ENCODE measurements at regions not wholly inside any gene's neighbourhood (a gene's known extent, or its start where the extent isn't known, plus 50 kb on each side); places are given as distances from the start of the nearest gene placed in this dataset.

DNA sequence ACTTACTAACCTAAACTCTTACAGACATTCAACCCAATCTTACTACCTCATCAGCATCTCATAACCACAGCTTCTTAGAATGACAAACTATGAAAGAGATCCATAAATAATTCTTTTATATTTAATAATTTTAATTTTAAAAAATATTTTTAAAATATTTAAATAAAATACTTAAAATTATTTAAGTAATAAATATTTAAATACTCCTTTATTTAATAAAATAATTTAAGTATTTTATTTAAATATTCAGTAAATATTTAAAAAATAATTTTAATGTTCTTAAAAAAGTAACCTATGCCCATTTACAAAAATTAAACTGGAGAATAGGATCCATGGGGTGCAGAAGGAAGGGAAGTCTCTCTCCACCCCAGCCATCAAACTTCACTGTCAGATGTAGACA lies 627.3 kb upstream of the MGMT start:
- no peak for DNase-seq (ENCODE audit: low spot score)

DNA sequence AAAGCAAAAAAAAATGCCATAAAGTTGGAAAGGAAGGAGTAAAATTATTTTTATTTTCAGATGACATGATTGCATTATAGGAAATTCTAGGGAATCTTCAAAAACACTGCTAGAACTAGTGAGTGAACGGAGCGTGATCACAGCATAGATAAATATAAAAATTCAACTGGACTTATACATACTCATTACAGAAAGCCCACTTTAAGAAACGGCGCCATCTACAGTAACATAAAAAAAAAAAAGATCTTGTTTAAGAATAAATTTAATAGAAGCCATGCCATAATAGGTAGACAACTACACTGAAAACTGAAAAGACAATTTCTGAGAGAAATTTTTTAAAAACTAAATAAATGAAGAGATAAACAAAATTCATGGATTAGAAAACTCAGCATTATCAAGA lies 623.1 kb upstream of the MGMT start:
- ATAC-seq (ENCODE audit: low read depth) (no peak), DNase-seq (ENCODE audit: low spot score) (no peak)
- H3K36me3 ChIP-seq (ENCODE audit: low read depth) = no peaks in the 10 kb centered on the region

More for the DNA sequence above, 627.3 kb upstream of the MGMT start:
- H3K27me3 ChIP-seq (ENCODE audit: insufficient read depth, poor library complexity, severe bottlenecking) = no peaks in the 10 kb centered on the region
- H3K27ac ChIP-seq (ENCODE audit: poor library complexity, severe bottlenecking) = no peak overlapping the region
- H3K4me1 ChIP-seq (ENCODE audit: insufficient read depth, poor library complexity, severe bottlenecking) = no peaks in the 10 kb centered on the region
- TF ChIP-seq, protein P1, sequence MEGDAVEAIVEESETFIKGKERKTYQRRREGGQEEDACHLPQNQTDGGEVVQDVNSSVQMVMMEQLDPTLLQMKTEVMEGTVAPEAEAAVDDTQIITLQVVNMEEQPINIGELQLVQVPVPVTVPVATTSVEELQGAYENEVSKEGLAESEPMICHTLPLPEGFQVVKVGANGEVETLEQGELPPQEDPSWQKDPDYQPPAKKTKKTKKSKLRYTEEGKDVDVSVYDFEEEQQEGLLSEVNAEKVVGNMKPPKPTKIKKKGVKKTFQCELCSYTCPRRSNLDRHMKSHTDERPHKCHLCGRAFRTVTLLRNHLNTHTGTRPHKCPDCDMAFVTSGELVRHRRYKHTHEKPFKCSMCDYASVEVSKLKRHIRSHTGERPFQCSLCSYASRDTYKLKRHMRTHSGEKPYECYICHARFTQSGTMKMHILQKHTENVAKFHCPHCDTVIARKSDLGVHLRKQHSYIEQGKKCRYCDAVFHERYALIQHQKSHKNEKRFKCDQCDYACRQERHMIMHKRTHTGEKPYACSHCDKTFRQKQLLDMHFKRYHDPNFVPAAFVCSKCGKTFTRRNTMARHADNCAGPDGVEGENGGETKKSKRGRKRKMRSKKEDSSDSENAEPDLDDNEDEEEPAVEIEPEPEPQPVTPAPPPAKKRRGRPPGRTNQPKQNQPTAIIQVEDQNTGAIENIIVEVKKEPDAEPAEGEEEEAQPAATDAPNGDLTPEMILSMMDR (IDR thresholded peaks at IDR 0.05; ENCODE audit: poor library complexity, severe bottlenecking) = no peak
- H3K9me3 ChIP-seq (ENCODE audit: severe bottlenecking) = no peaks in the 10 kb centered on the region
- no peaks in the 10 kb centered on the region for H3K36me3 ChIP-seq (ENCODE audit: low read depth)
- ATAC-seq (ENCODE audit: low read depth) = no peak
- H3K4me3 ChIP-seq (ENCODE audit: severe bottlenecking) = no peak overlapping the region

DNA sequence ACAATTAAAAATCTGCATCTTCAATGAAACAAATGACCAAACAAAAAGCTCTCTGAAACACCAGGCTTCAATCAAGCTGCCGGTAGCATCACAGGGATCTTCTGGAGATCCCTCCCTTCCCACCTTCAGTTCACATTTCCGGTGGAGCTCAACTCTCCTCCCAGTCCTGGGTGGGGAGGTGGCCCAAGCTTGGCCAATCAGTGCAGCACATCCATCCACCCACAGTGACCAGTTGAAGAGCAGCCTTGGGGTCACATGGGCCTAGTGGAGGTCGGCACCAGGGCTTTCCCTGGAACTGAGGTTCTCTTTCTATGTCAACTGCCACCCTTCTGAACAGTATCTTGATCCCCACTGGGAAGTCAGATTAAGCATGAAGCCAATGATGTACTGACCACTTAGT lies 620.1 kb upstream of the MGMT start:
- ATAC-seq (ENCODE audit: low read depth) (no peak), DNase-seq (ENCODE audit: low spot score) (no peak)
- Histone ChIP-seq H3K4me3 (ENCODE audit: severe bottlenecking) (no peak overlapping the region), H3K9me3 (ENCODE audit: severe bottlenecking) (no peaks in the 10 kb centered on the region), H3K36me3 (ENCODE audit: low read depth) (no peaks in the 10 kb centered on the region), H3K27ac (ENCODE audit: poor library complexity, severe bottlenecking) (no peak overlapping the region), H3K27me3 (ENCODE audit: insufficient read depth, poor library complexity, severe bottlenecking) (no peaks in the 10 kb centered on the region), H3K4me1 (ENCODE audit: insufficient read depth, poor library complexity, severe bottlenecking) (no peaks in the 10 kb centered on the region)
- TF ChIP-seq, protein P1 (IDR thresholded peaks at IDR 0.05; ENCODE audit: poor library complexity, severe bottlenecking) = no peak

More for the DNA sequence above, 623.1 kb upstream of the MGMT start:
- H3K27ac ChIP-seq (ENCODE audit: poor library complexity, severe bottlenecking) = no peak overlapping the region
- no peaks in the 10 kb centered on the region for H3K4me1 ChIP-seq (ENCODE audit: insufficient read depth, poor library complexity, severe bottlenecking)
- no peaks in the 10 kb centered on the region for H3K27me3 ChIP-seq (ENCODE audit: insufficient read depth, poor library complexity, severe bottlenecking)
- TF ChIP-seq, protein P1 (IDR thresholded peaks at IDR 0.05; ENCODE audit: poor library complexity, severe bottlenecking) = peak; percentile 19
- no peaks in the 10 kb centered on the region for H3K9me3 ChIP-seq (ENCODE audit: severe bottlenecking)
- H3K4me3 ChIP-seq (ENCODE audit: severe bottlenecking) = no peak overlapping the region

DNA sequence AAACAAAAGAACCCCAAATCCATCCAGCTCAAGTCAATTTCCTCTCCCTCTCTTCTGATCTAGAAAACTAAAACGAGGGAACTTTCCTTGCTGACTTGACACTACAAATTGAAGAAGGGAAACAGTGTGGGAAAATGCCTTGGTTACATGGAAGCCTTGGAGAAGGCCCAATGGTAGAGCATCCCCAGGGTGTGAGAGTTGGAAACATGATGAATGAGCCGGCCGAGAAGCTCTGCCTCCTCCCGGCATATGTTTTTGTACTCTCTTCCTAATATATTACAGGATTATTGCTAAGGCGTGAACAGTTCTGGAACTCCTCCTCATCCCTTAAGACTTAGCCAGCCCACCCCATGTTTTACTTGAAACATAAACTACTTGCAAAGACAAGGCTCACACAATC lies 618.2 kb upstream of the MGMT start:
- H3K4me1 ChIP-seq (ENCODE audit: insufficient read depth, poor library complexity, severe bottlenecking) = no peaks in the 10 kb centered on the region
- H3K27ac ChIP-seq (ENCODE audit: poor library complexity, severe bottlenecking) = no peak overlapping the region
- H3K27me3 ChIP-seq (ENCODE audit: insufficient read depth, poor library complexity, severe bottlenecking) = no peaks in the 10 kb centered on the region
- H3K9me3 ChIP-seq (ENCODE audit: severe bottlenecking) = no peaks in the 10 kb centered on the region
- no peak for DNase-seq (ENCODE audit: low spot score)
- no peaks in the 10 kb centered on the region for H3K36me3 ChIP-seq (ENCODE audit: low read depth)
- ATAC-seq (ENCODE audit: low read depth) = no peak
- TF ChIP-seq, protein P1 (IDR thresholded peaks at IDR 0.05; ENCODE audit: poor library complexity, severe bottlenecking) = no peak
- no peak overlapping the region for H3K4me3 ChIP-seq (ENCODE audit: severe bottlenecking)

DNA sequence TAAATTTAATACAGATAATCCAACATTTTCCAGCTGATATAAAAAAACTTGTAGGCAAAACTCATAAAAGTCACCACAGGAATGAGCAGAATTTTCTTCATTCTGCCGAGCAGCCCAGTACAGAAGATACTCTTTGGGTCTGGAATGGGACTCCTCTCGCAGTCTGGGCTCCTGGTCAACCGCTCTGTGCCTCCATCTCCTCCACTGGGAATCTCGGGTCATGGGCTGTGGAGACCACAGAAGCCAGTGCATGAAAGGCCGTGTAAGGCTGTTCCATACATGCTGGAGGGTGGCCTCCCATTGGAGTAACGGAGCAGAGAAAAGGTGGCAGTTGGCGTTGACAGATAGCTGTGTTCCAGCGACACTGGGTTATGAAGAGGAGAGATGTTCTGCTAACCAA lies 616.4 kb upstream of the MGMT start:
- Histone ChIP-seq H3K9me3 (ENCODE audit: severe bottlenecking) (no peaks in the 10 kb centered on the region), H3K4me1 (ENCODE audit: insufficient read depth, poor library complexity, severe bottlenecking) (no peaks in the 10 kb centered on the region), H3K4me3 (ENCODE audit: severe bottlenecking) (no peak overlapping the region), H3K36me3 (ENCODE audit: low read depth) (no peaks in the 10 kb centered on the region), H3K27ac (ENCODE audit: poor library complexity, severe bottlenecking) (no peak overlapping the region), H3K27me3 (ENCODE audit: insufficient read depth, poor library complexity, severe bottlenecking) (no peaks in the 10 kb centered on the region)
- DNase-seq (ENCODE audit: low spot score) (no peak), ATAC-seq (ENCODE audit: low read depth) (no peak)
- TF ChIP-seq, protein P1 (IDR thresholded peaks at IDR 0.05; ENCODE audit: poor library complexity, severe bottlenecking) = no peak

Data from RWPE2 (cell line).